Mesendoderm (in vitro differentiated cells): ENCODE measurements at regions not wholly inside any gene's neighbourhood (a gene's known extent, or its start where the extent isn't known, plus 50 kb on each side); places are given as distances from the start of the nearest gene placed in this dataset.
"Not testable (repeated sequence)": the region's sequence is repeated elsewhere in the genome, so short reads cannot be mapped to it uniquely, and the experiment has no call there.

Experiments
- DNase-seq: peaks from one replicate; pipeline ENCODE4 v3.0.0; 2013
- H2AK5ac ChIP-seq: 2 replicates; pipeline ENCODE4 v1.6.1; 2013; ENCODE audit warnings: low read length, inconsistent platforms
- H2BK120ac ChIP-seq: 2 replicates; pipeline ENCODE4 v1.6.1; 2013; ENCODE audit warnings: low read depth, mild to moderate bottlenecking, low read length, moderate library complexity, mixed read lengths
- H2BK15ac ChIP-seq: replicated peaks from 2 replicates; pipeline ENCODE4 v1.6.1; 2013; ENCODE audit warnings: low read depth, mild to moderate bottlenecking, moderate library complexity
- H2BK5ac ChIP-seq: 2 replicates; pipeline ENCODE4 v1.6.1; 2013; ENCODE audit warnings: low read length, inconsistent platforms
- H3K18ac ChIP-seq: 2 replicates; pipeline ENCODE4 v1.6.1; 2013; ENCODE audit warnings: mild to moderate bottlenecking, low read length, mixed read lengths
- H3K23ac ChIP-seq: one replicate; pipeline ENCODE4 v1.6.1; 2013; ENCODE audit warnings: low read length
- H3K27ac ChIP-seq: 2 replicates; pipeline ENCODE4 v1.5.1; 2013; ENCODE audit warnings: low read depth, mild to moderate bottlenecking, inconsistent platforms, low read length, moderate library complexity
- H3K27me3 ChIP-seq: 2 replicates; pipeline ENCODE4 v1.6.1; 2013; ENCODE audit warnings: low read length, control low read depth, mild to moderate bottlenecking, inconsistent platforms; ENCODE audit not compliant: insufficient read depth, poor library complexity
- H3K36me3 ChIP-seq: 2 replicates; pipeline ENCODE4 v1.6.1; 2013; ENCODE audit warnings: low read length, inconsistent platforms; ENCODE audit not compliant: control insufficient read depth, insufficient read depth
- H3K4ac ChIP-seq: one replicate; pipeline ENCODE4 v1.6.1; 2013; ENCODE audit warnings: low read depth, mild to moderate bottlenecking, low read length, moderate library complexity
- H3K4me1 ChIP-seq: 2 replicates; pipeline ENCODE4 v1.6.1; 2013; ENCODE audit warnings: low read depth, low read length, inconsistent platforms; ENCODE audit not compliant: control insufficient read depth
- H3K4me2 ChIP-seq: 2 replicates; pipeline ENCODE4 v1.6.1; 2013; ENCODE audit warnings: low read length
- H3K4me3 ChIP-seq: 2 replicates; pipeline ENCODE4 v1.5.1; 2013; ENCODE audit warnings: mild to moderate bottlenecking, low read length
- H3K56ac ChIP-seq: one replicate; pipeline ENCODE4 v1.6.1; 2013; ENCODE audit warnings: low read length
- H3K79me1 ChIP-seq: 2 replicates; pipeline ENCODE4 v1.6.1; 2013; ENCODE audit warnings: low read length, inconsistent platforms
- H3K79me2 ChIP-seq: 2 replicates; pipeline ENCODE4 v1.6.1; 2013; ENCODE audit warnings: mild to moderate bottlenecking, low read length; ENCODE audit not compliant: control insufficient read depth, insufficient read depth
- H3K9ac ChIP-seq: 2 replicates; pipeline ENCODE4 v1.6.1; 2013; ENCODE audit warnings: low read length, inconsistent platforms
- H4K5ac ChIP-seq: one replicate; pipeline ENCODE4 v1.6.1; 2013; ENCODE audit warnings: low read length
- H4K8ac ChIP-seq: one replicate; pipeline ENCODE4 v1.6.1; 2013; ENCODE audit warnings: low read depth, mild to moderate bottlenecking, control low read depth, low read length, moderate library complexity
- WGBS: extraction: QIAGEN DNeasy Blood & Tissue Kit; methylation state at CpG from one replicate; pipeline ENCODE4 v1.1.7; 2013; ENCODE audit warnings: low lambda C conversion rate, missing lambda C conversion rate; ENCODE audit not compliant: insufficient coverage; ENCODE audit errors: extremely low coverage; 5-methylcytosine and 5-hydroxymethylcytosine counted together

DNA sequence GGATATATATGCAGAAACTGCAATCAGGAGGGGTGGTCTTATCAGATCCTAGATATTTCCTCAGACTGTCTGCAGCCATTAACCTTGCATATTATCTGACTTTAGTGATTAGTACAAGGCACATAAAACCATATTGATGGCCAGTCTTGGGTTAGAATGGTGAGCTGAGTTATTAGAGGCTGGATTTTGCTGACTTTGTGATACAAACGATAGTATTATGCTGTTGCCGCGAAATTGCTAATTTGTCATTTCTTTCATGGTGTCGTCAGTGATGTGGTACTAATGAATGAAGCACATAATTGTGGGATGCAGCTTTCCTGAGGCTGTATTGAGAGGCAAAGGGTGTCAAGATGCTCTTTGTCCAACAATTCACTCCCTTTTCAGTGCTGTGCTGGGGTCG is 172.5 kb downstream of the TEX29 start:
- no peak overlapping the region for H2BK120ac ChIP-seq
- no peak overlapping the region for H3K27ac ChIP-seq
- no peak for DNase-seq
- no peak overlapping the region for H2BK15ac ChIP-seq
- no peaks in the 10 kb centered on the region for H3K36me3 ChIP-seq
- H3K23ac ChIP-seq: no peak overlapping the region
- no peak overlapping the region for H4K5ac ChIP-seq
- no peak overlapping the region for H3K9ac ChIP-seq
- no peak overlapping the region for H4K8ac ChIP-seq
- H3K27me3 ChIP-seq: no peaks in the 10 kb centered on the region
- H2BK5ac ChIP-seq: no peak overlapping the region
- H3K4me1 ChIP-seq: no peaks in the 10 kb centered on the region
- no CpG with 5 or more reads among the region's 5 CpGs for WGBS
- H3K4me2 ChIP-seq: no peak overlapping the region
- no peak overlapping the region for H3K4me3 ChIP-seq
- no peaks in the 10 kb centered on the region for H3K79me2 ChIP-seq
- H3K4ac ChIP-seq: no peak overlapping the region
- no peak overlapping the region for H2AK5ac ChIP-seq
- no peaks in the 10 kb centered on the region for H3K79me1 ChIP-seq
- H3K18ac ChIP-seq: no peak overlapping the region
- no peak overlapping the region for H3K56ac ChIP-seq

DNA sequence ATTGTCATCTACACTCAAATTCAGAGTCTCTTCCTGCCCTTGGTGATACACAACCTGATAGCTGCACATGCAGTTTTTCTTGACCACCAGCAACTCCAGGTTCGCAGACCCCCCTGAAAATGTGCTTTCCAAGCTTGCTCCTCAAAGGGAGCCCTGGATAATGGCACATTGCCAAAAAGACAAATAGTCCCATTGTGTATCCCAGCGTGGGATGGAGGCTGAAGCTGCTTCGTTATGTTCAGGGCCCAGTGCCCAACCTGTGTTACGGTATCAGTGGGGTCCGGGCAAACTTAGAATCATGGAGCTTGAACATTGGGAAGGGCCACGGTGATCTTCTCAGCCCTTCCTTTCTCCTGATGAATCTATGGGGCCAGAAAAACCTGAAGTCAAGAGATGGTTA is 173.0 kb downstream of the TEX29 start:
- Histone ChIP-seq H3K9ac (no peak overlapping the region), H3K27me3 (no peaks in the 10 kb centered on the region), H3K23ac (no peak overlapping the region), H3K36me3 (no peaks in the 10 kb centered on the region), H4K8ac (no peak overlapping the region), H3K4me3 (no peak overlapping the region), H3K27ac (no peak overlapping the region), H3K18ac (no peak overlapping the region), H4K5ac (no peak overlapping the region), H2AK5ac (no peak overlapping the region), H2BK15ac (no peak overlapping the region), H3K56ac (no peak overlapping the region), H3K79me1 (no peaks in the 10 kb centered on the region), H3K79me2 (no peaks in the 10 kb centered on the region), H2BK5ac (no peak overlapping the region), H3K4ac (no peak overlapping the region), H3K4me2 (no peak overlapping the region), H2BK120ac (no peak overlapping the region), H3K4me1 (no peaks in the 10 kb centered on the region)
- no CpG with 5 or more reads among the region's 6 CpGs for WGBS
- DNase-seq: no peak

- Histone ChIP-seq H2BK120ac (no peak overlapping the region), H3K27ac (no peak overlapping the region), H3K23ac (no peak overlapping the region), H2BK15ac (no peak overlapping the region), H3K4me2 (no peak overlapping the region), H3K36me3 (no peaks in the 10 kb centered on the region), H3K4ac (no peak overlapping the region), H2BK5ac (no peak overlapping the region), H3K56ac (no peak overlapping the region), H4K8ac (no peak overlapping the region), H3K79me2 (no peaks in the 10 kb centered on the region), H3K27me3 (no peaks in the 10 kb centered on the region), H3K4me3 (no peak overlapping the region), H3K9ac (no peak overlapping the region), H3K18ac (no peak overlapping the region), H3K4me1 (no peaks in the 10 kb centered on the region), H3K79me1 (no peaks in the 10 kb centered on the region), H4K5ac (no peak overlapping the region), H2AK5ac (no peak overlapping the region)
- DNase-seq: no peak
- no CpG with 5 or more reads among the region's 12 CpGs for WGBS
These were observed 174.2 kb downstream of the TEX29 start for GRCh38 chr13:111494641-111495040.

DNA sequence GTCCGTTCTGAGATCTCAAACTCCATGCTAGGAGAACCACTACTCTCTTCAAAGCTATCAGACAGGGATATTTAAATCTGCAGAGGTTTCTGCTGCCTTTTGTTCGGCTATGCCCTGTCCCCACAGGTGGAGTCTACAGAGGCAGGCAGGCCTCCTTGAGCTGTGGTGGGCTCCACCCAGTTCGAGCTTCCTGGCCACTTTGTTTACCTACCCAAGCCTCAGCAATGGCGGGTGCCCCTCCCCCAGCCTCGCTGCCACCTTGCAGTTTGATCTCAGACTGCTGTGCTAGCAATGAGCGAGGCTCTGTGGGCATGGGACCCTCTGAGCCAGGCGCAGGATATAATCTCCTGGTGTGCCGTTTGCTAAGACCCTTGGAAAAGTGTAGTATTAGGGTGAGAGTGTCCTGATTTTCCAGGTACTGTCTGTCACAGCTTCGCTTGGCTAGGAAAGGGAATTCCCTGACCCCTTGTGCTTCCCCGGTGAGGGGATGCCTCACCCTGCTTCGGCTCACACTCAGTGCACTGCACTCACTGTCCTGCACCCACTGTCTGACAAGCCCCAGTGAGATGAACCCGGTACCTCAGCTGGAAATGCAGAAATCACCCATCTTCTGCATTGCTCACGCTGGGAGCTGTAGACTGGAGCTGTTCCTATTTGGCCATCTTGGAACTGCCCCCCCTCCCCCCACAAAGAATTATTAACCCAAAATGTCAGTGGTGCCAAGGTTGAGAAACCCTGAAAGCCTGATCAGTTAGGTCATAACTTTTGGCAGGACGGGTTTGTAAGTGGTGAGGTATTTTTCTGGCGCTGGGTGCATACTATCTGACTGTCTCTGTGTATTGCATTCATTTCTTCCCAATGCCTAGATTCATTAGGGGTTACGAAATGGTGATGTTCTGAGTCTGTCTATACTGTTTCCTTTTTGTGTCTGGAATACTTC is 181.4 kb downstream of the TEX29 start:
- not testable (repeated sequence) for H2AK5ac ChIP-seq, H2BK5ac ChIP-seq, H3K4me1 ChIP-seq, H3K27me3 ChIP-seq, H3K9ac ChIP-seq, H3K4ac ChIP-seq, H3K4me3 ChIP-seq, H3K79me1 ChIP-seq, H3K4me2 ChIP-seq, H3K56ac ChIP-seq, H3K27ac ChIP-seq, H3K18ac ChIP-seq, H2BK120ac ChIP-seq, H3K23ac ChIP-seq, DNase-seq, H4K5ac ChIP-seq, H4K8ac ChIP-seq, H3K36me3 ChIP-seq, H3K79me2 ChIP-seq, H2BK15ac ChIP-seq
- no CpG with 5 or more reads among the region's 16 CpGs for WGBS

GRCh38 chr13:111502957-111503356 is 182.5 kb downstream of the TEX29 start:
- no CpG with 5 or more reads among the region's 6 CpGs for WGBS
- Histone ChIP-seq H3K56ac (no peak overlapping the region), H2BK120ac (no peak overlapping the region), H3K27ac (no peak overlapping the region), H3K4me3 (no peak overlapping the region), H3K9ac (no peak overlapping the region), H3K36me3 (no peaks in the 10 kb centered on the region), H4K8ac (no peak overlapping the region), H3K4me1 (no peaks in the 10 kb centered on the region), H3K18ac (no peak overlapping the region), H2BK5ac (no peak overlapping the region), H2BK15ac (no peak overlapping the region), H3K79me2 (no peaks in the 10 kb centered on the region), H3K27me3 (no peaks in the 10 kb centered on the region), H3K4me2 (no peak overlapping the region), H3K23ac (no peak overlapping the region), H2AK5ac (no peak overlapping the region), H4K5ac (no peak overlapping the region), H3K4ac (no peak overlapping the region), H3K79me1 (no peaks in the 10 kb centered on the region)
- no peak for DNase-seq

DNA sequence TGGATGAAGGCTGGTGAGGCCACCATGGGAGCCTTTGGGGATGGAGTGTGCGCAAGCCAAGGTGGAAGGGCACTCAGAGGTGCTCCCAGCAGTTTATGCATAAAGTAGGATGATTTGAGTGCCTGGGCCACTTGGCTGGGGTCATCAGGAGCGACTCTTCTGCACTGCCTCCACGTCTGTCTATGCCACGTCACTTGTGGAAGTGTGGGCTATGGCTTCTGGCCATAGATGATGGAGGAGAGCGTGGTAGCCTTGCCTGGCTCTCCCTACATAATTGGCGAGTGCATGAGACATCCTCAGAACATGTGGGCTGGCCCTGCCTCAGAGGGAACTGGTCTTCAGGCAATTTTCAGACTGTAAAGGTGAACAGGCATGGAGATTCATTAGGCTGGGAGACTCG is 182.9 kb downstream of the TEX29 start:
- Histone ChIP-seq H3K4me3 (no peak overlapping the region), H3K23ac (no peak overlapping the region), H4K5ac (no peak overlapping the region), H3K36me3 (no peaks in the 10 kb centered on the region), H3K18ac (no peak overlapping the region), H3K4me1 (no peaks in the 10 kb centered on the region), H2AK5ac (no peak overlapping the region), H3K9ac (no peak overlapping the region), H3K79me1 (no peaks in the 10 kb centered on the region), H2BK5ac (no peak overlapping the region), H3K4ac (no peak overlapping the region), H4K8ac (no peak overlapping the region), H3K56ac (no peak overlapping the region), H3K27me3 (no peaks in the 10 kb centered on the region), H3K27ac (no peak overlapping the region), H2BK120ac (no peak overlapping the region), H3K79me2 (no peaks in the 10 kb centered on the region), H2BK15ac (no peak overlapping the region), H3K4me2 (no peak overlapping the region)
- DNase-seq: no peak
- no CpG with 5 or more reads among the region's 7 CpGs for WGBS
